GM12878 (cell line): ENCODE measurements at regions not wholly inside any gene's neighbourhood (a gene's known extent, or its start where the extent isn't known, plus 50 kb on each side); places are given as distances from the start of the nearest gene placed in this dataset.

Source experiments
- ATAC-seq: fragments of 200-7000 bp; cut with Tn5 transposase; 3 replicates; pipeline ENCODE4 v1.9.1; 2020; ENCODE audit warnings: mild to moderate bottlenecking, moderate library complexity
- BruUV-seq: library from RNA; stranded (reverse); fragments of 400-500 nt; replicated peaks from 2 replicates; lab custom pipeline; 2021; lab: Mats Ljungman, UMichigan
- CTCF ChIA-PET: fragments of 300-600 bp; sonication (Branson Sonifier 250); formaldehyde crosslinking; extraction: SDS; loops from one replicate; lab custom pipeline; 2021; ENCODE audit warnings: inconsistent platforms; lab: Yijun Ruan, JAX
- POLR2A ChIA-PET: fragments of 350-600 bp; formaldehyde crosslinking; extraction: SDS; loops from one replicate; lab custom pipeline; 2021; ENCODE audit warnings: inconsistent platforms; lab: Charles Lee
- RAD21 ChIA-PET: fragments of 300-600 bp; sonication (Branson Sonifier 250); formaldehyde crosslinking; loops from one replicate; lab custom pipeline; 2023; ENCODE audit warnings: antibody characterized with exemption; ENCODE audit not compliant: unreplicated experiment; lab: Charles Lee
- SMC1A ChIA-PET: fragments of 300-600 bp; sonication (Branson Sonifier 250); formaldehyde crosslinking; loops from one replicate; lab custom pipeline; 2023; ENCODE audit not compliant: unreplicated experiment, uncharacterized antibody; lab: Charles Lee
- DNase-seq: peaks from one replicate; pipeline ENCODE4 v3.0.0-alpha.2; 2011; ENCODE audit warnings: low read depth, low spot score
- FAIRE-seq: peaks from 3 replicates; lab custom pipeline; 2011; peaks lifted over from hg19 to GRCh38; lab: Jason Lieb, UNC
- H2AFZ ChIP-seq: 2 replicates; pipeline ENCODE4 v1.6.0; 2011; ENCODE audit warnings: low read depth, low read length, control low read depth; ENCODE audit not compliant: control insufficient read depth
- H3K27ac ChIP-seq: 2 replicates; pipeline ENCODE4 v1.5.1; 2011; ENCODE audit warnings: control low read depth; ENCODE audit not compliant: control insufficient read depth, insufficient read depth
- H3K27me3 ChIP-seq, 2 experiments: replicated peaks in 1 of 2; 2 replicates each; pipeline versions ENCODE4 v1.6.0 to v1.6.1; 2011; ENCODE audit warnings: low read length in 1 of 2; ENCODE audit not compliant: control insufficient read depth in 2 of 2, insufficient read depth in 2 of 2
- H3K36me3 ChIP-seq, 2 experiments: 2 replicates each; pipeline ENCODE4 v1.5.1; 2011; ENCODE audit warnings: low read length in 1 of 2; ENCODE audit not compliant: control insufficient read depth in 2 of 2, insufficient read depth in 2 of 2
- H3K4me1 ChIP-seq: 2 replicates; pipeline ENCODE4 v1.6.1; 2011; ENCODE audit warnings: mild to moderate bottlenecking, low read length, moderate library complexity, mixed read lengths; ENCODE audit not compliant: control insufficient read depth, insufficient read depth
- H3K4me2 ChIP-seq: 2 replicates; pipeline ENCODE4 v1.6.0; 2011; ENCODE audit warnings: control low read depth; ENCODE audit not compliant: control insufficient read depth, insufficient read depth
- H3K4me3 ChIP-seq: fragments of 200-600 bp; sonication (generic); 2 replicates; pipeline ENCODE4 v1.5.1; 2016
- H3K79me2 ChIP-seq: 2 replicates; pipeline ENCODE4 v1.6.0; 2011; ENCODE audit warnings: low read length; ENCODE audit not compliant: control insufficient read depth, insufficient read depth
- H3K9ac ChIP-seq: 2 replicates; pipeline ENCODE4 v1.8.0; 2011; ENCODE audit warnings: low read length, control low read depth, mixed read lengths; ENCODE audit not compliant: control insufficient read depth, insufficient read depth
- H3K9me3 ChIP-seq: replicated peaks from 3 replicates; pipeline ENCODE4 v1.5.1; 2011; ENCODE audit warnings: mild to moderate bottlenecking, low read length; ENCODE audit not compliant: control insufficient read depth, insufficient read depth
- H4K20me1 ChIP-seq: 2 replicates; pipeline ENCODE4 v1.6.0; 2011; ENCODE audit not compliant: control insufficient read depth, insufficient read depth
- ASH2L ChIP-seq: fragments of 300-600, 200-600 bp; sonication (generic); IDR thresholded peaks from 2 replicates; pipeline ENCODE4 v1.6.1; 2017; ENCODE audit warnings: low read depth, mild to moderate bottlenecking, borderline replicate concordance
- EP300 ChIP-seq, 2 experiments: fragments of 150-350 bp in 1 of 2; IDR thresholded peaks; 2 replicates each; pipeline ENCODE4 v1.6.1; 2011 to 2012; ENCODE audit warnings: low read depth in 2 of 2, low read length in 2 of 2, borderline replicate concordance in 1 of 2, improper control_type of control experiment in 1 of 2, inconsistent platforms in 1 of 2; ENCODE audit not compliant: control insufficient read depth in 1 of 2
- MTA2 ChIP-seq: fragments of 450-650 bp; IDR thresholded peaks from 2 replicates; pipeline ENCODE4 v1.6.1; 2016; ENCODE audit warnings: low read depth, mild to moderate bottlenecking, moderate library complexity
- RELB ChIP-seq: fragments of 450-650 bp; IDR thresholded peaks from 2 replicates; pipeline ENCODE4 v1.6.1; 2017; ENCODE audit warnings: low read depth, mild to moderate bottlenecking, moderate library complexity
- RUNX3 ChIP-seq: IDR thresholded peaks from 2 replicates; pipeline ENCODE4 v1.6.1; 2012; ENCODE audit warnings: low read length, inconsistent platforms
- SIN3A ChIP-seq: IDR thresholded peaks from 2 replicates; pipeline ENCODE4 v1.6.1; 2012; ENCODE audit warnings: low read depth, low read length, improper control_type of control experiment
- TARDBP ChIP-seq: IDR thresholded peaks from 2 replicates; pipeline ENCODE4 v1.6.1; 2016; ENCODE audit warnings: borderline replicate concordance
- WRNIP1 ChIP-seq: IDR thresholded peaks from 2 replicates; pipeline ENCODE4 v1.6.1; 2011; ENCODE audit warnings: low read depth, low read length, improper control_type of control experiment, borderline replicate concordance
- WGBS: methylation state at CpG from one replicate; pipeline ENCODE4 v1.1.6; 2016; ENCODE audit warnings: low lambda C conversion rate; ENCODE audit not compliant: insufficient replicate concordance, insufficient coverage; ENCODE audit errors: missing lambda C conversion rate; 5-methylcytosine and 5-hydroxymethylcytosine counted together
- in situ Hi-C: fragments of 300-500 bp; cut with MboI; formaldehyde crosslinking; loops from 9 replicates; pipeline ENCODE4 v1.14.3; 2018; ENCODE audit warnings: mixed read lengths
- intact Hi-C: fragments of 100-400 bp; cut with micrococcal nuclease; formaldehyde crosslinking; loops from one replicate; pipeline ENCODE4 v1.14.2; 2022; ENCODE audit not compliant: unreplicated experiment
- TF ChIP-seq, protein P1 (sequence below): IDR thresholded peaks from 2 replicates; pipeline ENCODE4 v1.6.1; 2011; ENCODE audit warnings: low read depth, low read length, improper control_type of control experiment, borderline replicate concordance
- TF ChIP-seq, protein P2 (sequence below): fragments of 450-650 bp; IDR thresholded peaks from 2 replicates; pipeline ENCODE4 v1.6.1; 2014; ENCODE audit warnings: mild to moderate bottlenecking

DNA sequence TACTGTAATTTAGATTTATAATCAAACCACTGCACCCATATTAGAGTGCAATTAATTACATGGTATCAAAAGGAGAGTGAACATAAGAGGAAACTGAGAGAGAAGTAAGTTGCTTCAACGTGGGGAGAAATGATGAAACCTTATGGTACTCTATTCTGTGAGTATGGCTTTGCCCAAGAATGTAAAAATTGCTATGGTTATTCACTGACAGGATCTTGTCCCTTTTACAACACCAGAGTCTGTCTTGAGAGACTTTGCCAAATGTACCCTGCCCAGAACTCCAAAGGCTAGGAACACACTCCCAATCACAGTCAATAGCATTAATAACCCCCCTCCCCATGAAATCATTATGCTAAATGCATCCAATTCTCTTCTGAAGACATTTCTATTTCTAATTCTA is 974.8 kb upstream of the POU3F3 start:
- BruUV-seq: no TSS peak
- H3K4me1 ChIP-seq: no peaks in the 10 kb centered on the region
- no peaks in the 10 kb centered on the region for H3K9me3 ChIP-seq
- DNase-seq (no peak), FAIRE-seq (no peak)
- intact Hi-C loops: no loop called here
- no peaks in the 10 kb centered on the region for H3K27me3 ChIP-seq
- no peaks in the 10 kb centered on the region for H3K36me3 ChIP-seq
- no peaks in the 10 kb centered on the region for H3K79me2 ChIP-seq
- SMC1A ChIA-PET: no interaction called here
- no peak overlapping the region for H3K4me3 ChIP-seq
- H3K9ac ChIP-seq: no peak overlapping the region
- H3K4me2 ChIP-seq: no peak overlapping the region
- TF ChIP-seq, protein P1, sequence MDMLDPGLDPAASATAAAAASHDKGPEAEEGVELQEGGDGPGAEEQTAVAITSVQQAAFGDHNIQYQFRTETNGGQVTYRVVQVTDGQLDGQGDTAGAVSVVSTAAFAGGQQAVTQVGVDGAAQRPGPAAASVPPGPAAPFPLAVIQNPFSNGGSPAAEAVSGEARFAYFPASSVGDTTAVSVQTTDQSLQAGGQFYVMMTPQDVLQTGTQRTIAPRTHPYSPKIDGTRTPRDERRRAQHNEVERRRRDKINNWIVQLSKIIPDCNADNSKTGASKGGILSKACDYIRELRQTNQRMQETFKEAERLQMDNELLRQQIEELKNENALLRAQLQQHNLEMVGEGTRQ: no peak
- TF ChIP-seq TARDBP: no peak
- TF ChIP-seq EP300 (IDR thresholded peaks at IDR 0.05; ENCODE audit: borderline replicate concordance in 1 of 2, control insufficient read depth in 1 of 2, low read depth in 2 of 2, low read length in 2 of 2): no peak
- no peak for TF ChIP-seq ASH2L
- TF ChIP-seq, protein P2, sequence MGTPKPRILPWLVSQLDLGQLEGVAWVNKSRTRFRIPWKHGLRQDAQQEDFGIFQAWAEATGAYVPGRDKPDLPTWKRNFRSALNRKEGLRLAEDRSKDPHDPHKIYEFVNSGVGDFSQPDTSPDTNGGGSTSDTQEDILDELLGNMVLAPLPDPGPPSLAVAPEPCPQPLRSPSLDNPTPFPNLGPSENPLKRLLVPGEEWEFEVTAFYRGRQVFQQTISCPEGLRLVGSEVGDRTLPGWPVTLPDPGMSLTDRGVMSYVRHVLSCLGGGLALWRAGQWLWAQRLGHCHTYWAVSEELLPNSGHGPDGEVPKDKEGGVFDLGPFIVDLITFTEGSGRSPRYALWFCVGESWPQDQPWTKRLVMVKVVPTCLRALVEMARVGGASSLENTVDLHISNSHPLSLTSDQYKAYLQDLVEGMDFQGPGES: no peak
- TF ChIP-seq RUNX3: no peak
- no peak for TF ChIP-seq SIN3A
- TF ChIP-seq MTA2: no peak
- no peak for TF ChIP-seq WRNIP1
- TF ChIP-seq RELB: no peak
- TF ChIP-seq, all 136 proteins: peak for 0
- H4K20me1 ChIP-seq: no peaks in the 10 kb centered on the region
- in situ Hi-C loops: no loop called here
- ATAC-seq: no peak
- CTCF ChIA-PET: no interaction called here
- RAD21 ChIA-PET: no interaction called here
- no peak overlapping the region for H2AFZ ChIP-seq
- H3K27ac ChIP-seq: no peak overlapping the region
- WGBS: 0% methylated on average over 1 of the region's 1 CpG
- POLR2A ChIA-PET: no interaction called here
